Gastroesophageal sphincter (tissue), 4 donors: ENCODE measurements at regions not wholly inside any gene's neighbourhood (a gene's known extent, or its start where the extent isn't known, plus 50 kb on each side); places are given as distances from the start of the nearest gene placed in this dataset.

Experiments
- ATAC-seq: fragments of 150-250 bp; one replicate; pipeline ENCODE4 v1.9.1; 2016; ENCODE audit warnings: mild to moderate bottlenecking, moderate library complexity
- H3K27ac ChIP-seq, 4 donors: fragments of 200-600 bp; sonication (generic) in 3 of 4; 1 replicate in 3 of 4; 2 replicates in 1 of 4; pipeline ENCODE4 v1.5.1; 2016 to 2019
- H3K27me3 ChIP-seq: fragments of 200-600 bp; sonication (generic); one replicate; pipeline ENCODE4 v1.5.1; 2019
- H3K36me3 ChIP-seq, 2 donors: fragments of 200-600 bp; sonication (generic); one replicate each; pipeline ENCODE4 v1.5.1; 2019; ENCODE audit warnings: control low read depth in 1 of 2
- H3K4me1 ChIP-seq, 3 donors: fragments of 200-600 bp; sonication (generic); 1 replicate in 2 of 3; 2 replicates in 1 of 3; pipeline ENCODE4 v1.5.1; 2016 to 2019; ENCODE audit warnings: control low read depth in 2 of 3
- H3K4me3 ChIP-seq, 2 donors: fragments of 200-600 bp; sonication (generic); one replicate each; pipeline ENCODE4 v1.5.1; 2019; ENCODE audit warnings: mild to moderate bottlenecking in 1 of 2, moderate library complexity in 1 of 2
- H3K9me3 ChIP-seq, 3 donors: fragments of 200-600 bp; sonication (generic); one replicate each; pipeline ENCODE4 v1.5.1; 2017 to 2019; ENCODE audit warnings: control low read depth in 2 of 3
- EP300 ChIP-seq: sonication (generic); formaldehyde crosslinking; IDR thresholded peaks from one replicate; pipeline ENCODE4 v1.6.1; 2017; ENCODE audit warnings: antibody characterized with exemption, mild to moderate bottlenecking
- POLR2A ChIP-seq, 2 donors: fragments of 450-650 bp; IDR thresholded peaks; one replicate each; pipeline ENCODE4 v1.6.1; 2017; ENCODE audit warnings: antibody characterized with exemption in 2 of 2, mild to moderate bottlenecking in 2 of 2, moderate library complexity in 1 of 2
- POLR2AphosphoS5 ChIP-seq: sonication (generic); formaldehyde crosslinking; IDR thresholded peaks from one replicate; pipeline ENCODE4 v1.6.1; 2017; ENCODE audit warnings: antibody characterized with exemption
- whole genome bisulfite sequencing, 2 donors: methylation state at CpG; one replicate each; pipeline ENCODE4 v1.1.5; 2018; ENCODE audit warnings: low coverage in 1 of 2; 5-methylcytosine and 5-hydroxymethylcytosine counted together
- TF ChIP-seq, protein P1 (sequence below), 4 experiments: fragments of 200-600 bp in 2 of 4; fragments of 450-650 bp in 2 of 4; sonication (generic) in 1 of 4; IDR thresholded peaks; one replicate each; pipeline ENCODE4 v1.5.1; 2017 to 2019; ENCODE audit warnings: antibody characterized with exemption in 4 of 4, mild to moderate bottlenecking in 2 of 4, moderate library complexity in 2 of 4

GRCh38 chr1:56218023-56218422 lies 361.3 kb downstream of the PLPP3 start:
- WGBS, 2 donors: 81 to 87% methylated on average over 3 to 4 of the region's 4 CpGs
- H3K27me3 ChIP-seq: no peaks in the 10 kb centered on the region
- H3K9me3 ChIP-seq: no peaks in the 10 kb centered on the region
- TF ChIP-seq, protein P1, sequence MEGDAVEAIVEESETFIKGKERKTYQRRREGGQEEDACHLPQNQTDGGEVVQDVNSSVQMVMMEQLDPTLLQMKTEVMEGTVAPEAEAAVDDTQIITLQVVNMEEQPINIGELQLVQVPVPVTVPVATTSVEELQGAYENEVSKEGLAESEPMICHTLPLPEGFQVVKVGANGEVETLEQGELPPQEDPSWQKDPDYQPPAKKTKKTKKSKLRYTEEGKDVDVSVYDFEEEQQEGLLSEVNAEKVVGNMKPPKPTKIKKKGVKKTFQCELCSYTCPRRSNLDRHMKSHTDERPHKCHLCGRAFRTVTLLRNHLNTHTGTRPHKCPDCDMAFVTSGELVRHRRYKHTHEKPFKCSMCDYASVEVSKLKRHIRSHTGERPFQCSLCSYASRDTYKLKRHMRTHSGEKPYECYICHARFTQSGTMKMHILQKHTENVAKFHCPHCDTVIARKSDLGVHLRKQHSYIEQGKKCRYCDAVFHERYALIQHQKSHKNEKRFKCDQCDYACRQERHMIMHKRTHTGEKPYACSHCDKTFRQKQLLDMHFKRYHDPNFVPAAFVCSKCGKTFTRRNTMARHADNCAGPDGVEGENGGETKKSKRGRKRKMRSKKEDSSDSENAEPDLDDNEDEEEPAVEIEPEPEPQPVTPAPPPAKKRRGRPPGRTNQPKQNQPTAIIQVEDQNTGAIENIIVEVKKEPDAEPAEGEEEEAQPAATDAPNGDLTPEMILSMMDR (IDR thresholded peaks at IDR 0.05): no peak
- TF ChIP-seq POLR2A (IDR thresholded peaks at IDR 0.05) (no peak), POLR2AphosphoS5 (no peak), EP300 (no peak)
- no peaks in the 10 kb centered on the region for H3K36me3 ChIP-seq
- peaks cover 0 to 9% (median 0%) of the 10 kb centered on the region in 3 donors for H3K4me1 ChIP-seq
- no peak for ATAC-seq
- no peak overlapping the region for H3K27ac ChIP-seq
- no peak overlapping the region for H3K4me3 ChIP-seq

- H3K27ac ChIP-seq: no peak overlapping the region
- 28 to 30% methylated on average over 4 of the region's 4 CpGs for WGBS, 2 donors
- no peak for ATAC-seq
These were observed 363.1 kb downstream of the PLPP3 start for GRCh38 chr1:56216218-56216617.

GRCh38 chr1:56215771-56216170 lies 363.6 kb downstream of the PLPP3 start:
- Histone ChIP-seq H3K9me3 (no peaks in the 10 kb centered on the region), H3K27ac (no peak overlapping the region), H3K36me3 (no peaks in the 10 kb centered on the region), H3K27me3 (no peaks in the 10 kb centered on the region), H3K4me3 (no peak overlapping the region), H3K4me1 (peaks cover 0 to 9% (median 0%) of the 10 kb centered on the region in 3 donors)
- TF ChIP-seq, protein P1 (IDR thresholded peaks at IDR 0.05): no peak
- no peak for TF ChIP-seq EP300
- no peak for TF ChIP-seq POLR2AphosphoS5
- no peak for TF ChIP-seq POLR2A (IDR thresholded peaks at IDR 0.05)
- ATAC-seq: no peak
- 70 to 76% methylated on average over 4 of the region's 4 CpGs for WGBS, 2 donors

More at GRCh38 chr1:56216218-56216617, 363.1 kb downstream of the PLPP3 start:
- Histone ChIP-seq H3K36me3 (no peaks in the 10 kb centered on the region), H3K4me3 (no peak overlapping the region), H3K27me3 (no peaks in the 10 kb centered on the region), H3K9me3 (no peaks in the 10 kb centered on the region), H3K4me1 (peaks cover 0 to 9% (median 0%) of the 10 kb centered on the region in 3 donors)
- TF ChIP-seq POLR2AphosphoS5: peak; percentile 13
- TF ChIP-seq POLR2A (IDR thresholded peaks at IDR 0.05): no peak

- no peak overlapping the region for H3K27ac ChIP-seq
- H3K4me3 ChIP-seq: no peak overlapping the region
- H3K36me3 ChIP-seq: no peaks in the 10 kb centered on the region
- no peaks in the 10 kb centered on the region for H3K27me3 ChIP-seq
- 83 to 85% methylated on average over 3 of the region's 3 CpGs for WGBS, 2 donors
- H3K4me1 ChIP-seq: peaks cover 0 to 9% (median 0%) of the 10 kb centered on the region in 3 donors
- TF ChIP-seq EP300 (no peak), POLR2AphosphoS5 (no peak), POLR2A (IDR thresholded peaks at IDR 0.05) (no peak)
- TF ChIP-seq, protein P1 (IDR thresholded peaks at IDR 0.05): no peak
- ATAC-seq: no peak
- no peaks in the 10 kb centered on the region for H3K9me3 ChIP-seq
These were observed 364.3 kb downstream of the PLPP3 start for GRCh38 chr1:56215086-56215485.

- H3K36me3 ChIP-seq: no peaks in the 10 kb centered on the region
- no peak overlapping the region for H3K4me3 ChIP-seq
- H3K4me1 ChIP-seq: peaks cover 0 to 9% (median 0%) of the 10 kb centered on the region in 3 donors
- no peak for ATAC-seq
- H3K27me3 ChIP-seq: no peaks in the 10 kb centered on the region
- H3K9me3 ChIP-seq: peaks cover 0 to 2% (median 0%) of the 10 kb centered on the region in 3 donors
- no peak overlapping the region for H3K27ac ChIP-seq
- TF ChIP-seq POLR2A (IDR thresholded peaks at IDR 0.05) (no peak), EP300 (no peak), POLR2AphosphoS5 (no peak)
- TF ChIP-seq, protein P1 (IDR thresholded peaks at IDR 0.05): no peak
These were observed 366.3 kb downstream of the PLPP3 start for GRCh38 chr1:56213068-56213467.
